GM21390 (cell line): ENCODE measurements at regions not wholly inside any gene's neighbourhood (a gene's known extent, or its start where the extent isn't known, plus 50 kb on each side); places are given as distances from the start of the nearest gene placed in this dataset.
"Not testable (repeated sequence)": the region's sequence is repeated elsewhere in the genome, so short reads cannot be mapped to it uniquely, and the experiment has no call there.

Experiments
- ATAC-seq: cut with Tn5 transposase; IDR thresholded peaks from one replicate; pipeline ENCODE4 v1.9.1; 2021; ENCODE audit not compliant: unreplicated experiment

- ATAC-seq, result no peak
Measured at GRCh38 chr3:132084982-132085381, 50.2 kb upstream of the CPNE4 start.

GRCh38 chr3:132087356-132087755 is 52.5 kb upstream of the CPNE4 start:
- no peak for ATAC-seq

- no peak for ATAC-seq
Measured at GRCh38 chr3:132088291-132088690, 53.5 kb upstream of the CPNE4 start.

DNA sequence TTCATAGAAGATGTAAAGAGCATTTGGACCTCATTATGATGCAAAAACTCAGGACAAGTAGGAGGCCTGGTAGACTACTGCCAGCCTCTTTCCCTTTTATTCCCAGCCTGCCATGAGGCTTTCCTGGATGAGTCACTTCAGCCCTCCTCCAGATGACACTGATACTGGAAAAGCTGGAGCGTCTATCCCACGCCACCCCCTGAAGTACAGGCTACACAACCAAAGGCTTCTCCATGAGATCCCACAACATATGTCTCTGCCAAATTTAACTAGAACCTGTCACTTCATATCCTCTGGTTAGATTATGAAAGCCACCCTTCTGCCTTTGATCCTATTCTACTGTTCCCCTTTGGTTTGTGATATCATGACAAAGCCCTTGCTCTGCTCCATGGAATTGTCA is 56.1 kb upstream of the CPNE4 start:
- ATAC-seq, result no peak

GRCh38 chr3:132116601-132117000 is 81.8 kb upstream of the CPNE4 start:
- no peak for ATAC-seq

DNA sequence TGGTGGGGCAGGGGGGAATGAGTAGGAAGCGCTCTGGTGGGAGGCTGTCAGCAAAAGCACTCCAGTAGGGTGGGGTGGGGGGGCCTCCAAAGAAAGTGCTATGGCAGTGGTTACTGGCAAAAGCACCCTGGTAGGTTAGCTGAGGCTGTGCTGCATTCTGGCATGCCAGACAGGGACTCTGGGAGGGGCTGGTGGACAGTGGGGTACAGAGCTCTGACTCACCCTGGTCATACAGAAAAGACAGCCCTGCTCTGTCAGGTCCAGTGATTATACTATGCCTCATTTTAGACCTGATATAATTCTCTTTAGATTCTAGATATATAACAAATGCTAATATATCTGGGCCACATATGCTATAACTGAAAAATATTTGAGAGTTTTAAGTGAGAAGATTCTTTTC is 82.8 kb upstream of the CPNE4 start:
- no peak for ATAC-seq

DNA sequence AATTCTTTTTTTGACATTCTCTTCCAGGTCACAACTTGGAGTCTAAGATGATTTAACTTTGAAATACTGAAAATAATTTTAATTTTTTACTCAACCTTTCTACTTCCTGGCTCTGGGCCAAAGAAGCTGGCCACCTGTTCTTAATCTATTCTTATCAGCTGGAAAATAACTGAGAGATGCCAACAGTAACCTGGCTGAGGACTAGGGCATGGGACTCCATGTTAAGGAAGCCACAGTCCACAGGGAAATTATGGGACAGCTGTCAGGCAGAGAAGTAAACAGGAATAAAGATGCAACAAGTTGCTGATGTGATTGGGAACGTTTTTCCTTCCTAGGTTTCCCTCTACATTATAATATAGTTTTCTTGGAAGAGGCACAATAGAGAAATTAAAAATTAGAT is 84.7 kb upstream of the CPNE4 start:
- no peak for ATAC-seq

DNA sequence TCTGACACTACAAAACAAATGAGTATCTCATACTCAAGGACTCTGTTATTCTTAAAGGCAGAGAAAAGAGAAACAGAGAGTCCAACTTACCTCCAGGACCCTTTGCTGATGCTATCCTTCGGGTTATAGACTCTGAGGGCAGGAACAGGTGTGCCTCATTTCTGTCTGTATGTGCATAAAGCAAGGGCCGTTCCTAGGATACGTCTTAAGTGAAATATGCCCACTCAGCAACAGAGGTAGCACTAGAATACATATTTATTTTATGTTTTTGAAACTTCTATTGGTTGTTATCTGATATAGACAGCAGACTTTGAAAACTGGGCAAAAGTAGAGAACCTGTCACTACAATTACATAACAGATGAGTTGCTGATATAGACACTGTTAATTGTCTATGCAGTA is 89.3 kb upstream of the CPNE4 start:
- ATAC-seq, result no peak

DNA sequence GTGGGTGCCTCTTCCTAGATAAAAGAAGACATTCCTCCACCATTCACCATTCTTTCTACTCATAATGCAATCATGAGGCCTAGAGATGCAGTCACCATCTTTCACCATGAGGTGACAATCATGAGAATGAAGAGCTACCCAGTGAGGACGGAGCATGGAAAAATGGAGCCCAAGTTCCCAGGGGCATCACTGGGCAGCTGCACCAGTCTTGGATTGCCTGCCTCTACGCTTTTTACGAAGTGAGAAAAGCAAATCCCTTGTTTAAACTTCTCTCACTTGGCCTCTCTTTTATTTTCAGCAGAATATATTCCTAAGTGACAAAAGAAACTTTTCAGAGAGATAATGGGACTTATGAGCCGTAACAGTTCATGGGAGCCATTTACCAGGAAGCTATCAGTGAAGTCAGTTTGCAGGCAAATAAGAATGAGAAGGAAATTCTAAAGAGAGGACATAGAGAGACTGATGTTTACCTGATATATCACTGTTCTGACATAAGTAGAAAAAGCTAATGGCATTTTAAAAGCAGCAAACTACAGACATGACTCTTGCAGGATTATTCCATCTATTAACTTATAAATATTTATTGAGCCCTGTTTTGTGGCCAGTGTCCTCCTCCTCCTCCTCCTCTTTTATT is 90.0 kb upstream of the CPNE4 start:
- ATAC-seq, result no peak

- no peak for ATAC-seq
Measured at GRCh38 chr3:132134611-132135010, 99.8 kb upstream of the CPNE4 start.

DNA sequence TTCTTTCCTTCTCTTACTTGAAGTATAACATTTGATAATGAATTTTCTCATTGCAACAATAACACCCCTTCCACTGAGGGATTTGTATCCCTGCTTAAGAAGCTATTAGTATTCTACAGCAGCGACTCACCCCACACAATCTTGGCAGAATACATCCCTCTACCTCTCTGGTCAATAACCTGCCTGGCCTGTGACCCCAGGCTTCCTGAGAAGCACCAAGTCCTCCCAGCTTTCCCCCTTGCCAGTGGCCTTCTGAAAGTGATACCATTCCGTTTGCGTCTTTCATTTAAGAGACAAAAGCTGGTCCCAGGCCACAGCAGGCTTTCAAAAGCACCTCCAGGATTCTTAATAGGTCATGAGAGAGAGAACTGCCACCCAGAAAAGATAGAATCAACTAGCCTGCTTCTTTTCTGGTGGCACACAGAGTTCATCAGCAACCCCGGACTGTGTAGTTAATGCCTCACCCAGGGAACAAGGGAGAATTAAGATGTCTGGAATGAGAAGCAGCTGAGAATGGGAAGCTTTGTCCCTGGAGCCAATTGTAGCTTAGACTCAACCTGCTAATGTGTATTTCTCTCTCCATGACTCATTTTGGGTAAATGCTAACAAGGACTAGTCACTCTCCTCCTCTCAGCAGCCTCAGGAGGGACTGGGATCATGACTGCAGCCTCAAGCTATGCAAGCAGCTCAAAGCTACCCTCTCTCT is 101.0 kb upstream of the CPNE4 start:
- no peak for ATAC-seq

DNA sequence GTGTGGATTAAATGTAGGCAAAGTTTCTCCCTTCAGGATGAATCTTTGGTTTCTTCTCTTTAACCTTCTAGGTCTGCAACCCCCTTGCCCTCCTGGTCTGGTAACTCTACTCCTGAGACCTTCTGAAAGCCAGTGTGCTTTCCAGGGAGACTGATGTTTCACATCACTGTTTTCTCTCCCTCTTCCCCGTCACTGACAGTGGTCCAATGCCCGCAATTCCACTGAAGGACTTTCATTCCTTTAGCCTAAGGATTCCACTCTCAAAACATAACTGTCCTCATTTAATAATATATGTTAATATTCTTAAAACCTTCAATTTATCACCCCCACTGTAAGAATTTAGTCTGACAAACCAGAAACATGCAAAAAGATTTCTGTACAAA is 101.5 kb upstream of the CPNE4 start:
- ATAC-seq, result no peak

DNA sequence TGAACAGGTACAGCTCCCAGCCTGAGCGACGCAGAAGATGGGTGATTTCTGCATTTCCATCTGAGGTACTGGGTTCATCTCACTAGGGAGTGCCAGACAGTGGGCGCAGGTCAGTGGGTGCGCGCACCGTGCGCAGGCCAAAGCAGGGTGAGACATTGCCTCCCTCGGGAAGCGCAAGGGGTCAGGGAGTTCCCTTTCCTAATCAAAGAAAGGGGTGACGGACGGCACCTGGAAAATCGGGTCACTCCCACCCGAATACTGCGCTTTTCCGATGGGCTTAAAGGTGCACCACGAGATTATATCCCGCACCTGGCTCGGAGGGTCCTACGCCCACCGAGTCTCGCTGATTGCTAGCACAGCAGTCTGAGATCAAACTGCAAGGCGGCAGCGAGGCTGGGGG is 102.1 kb upstream of the CPNE4 start:
- ATAC-seq, result not testable (repeated sequence)

- ATAC-seq, result no peak
Measured at GRCh38 chr3:132145833-132146232, 111.0 kb upstream of the CPNE4 start.

- ATAC-seq, result no peak
Measured at GRCh38 chr3:132154619-132155018, 119.8 kb upstream of the CPNE4 start.

DNA sequence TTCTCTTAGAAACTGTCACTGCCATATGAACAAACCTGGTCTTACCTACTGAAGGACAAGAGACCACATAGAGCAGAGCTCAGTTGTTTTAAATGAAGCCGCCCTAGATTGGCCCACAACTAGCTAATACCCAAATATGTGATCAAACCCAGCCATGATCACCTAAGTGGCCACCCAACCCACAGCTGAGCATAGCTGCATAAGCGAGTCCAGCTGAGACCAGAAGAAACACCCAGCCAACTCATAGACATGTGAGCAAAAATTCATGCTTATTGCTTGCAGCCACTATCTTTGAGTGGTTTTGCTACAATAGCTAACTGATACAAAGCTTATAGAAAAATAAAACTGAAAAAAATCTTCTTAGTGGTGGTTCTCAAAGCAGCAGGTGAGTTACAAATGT is 124.3 kb upstream of the CPNE4 start:
- ATAC-seq, result no peak

- ATAC-seq, result no peak
Measured at GRCh38 chr3:132160198-132160597, 125.4 kb upstream of the CPNE4 start.

GRCh38 chr3:132161608-132162007 is 126.8 kb upstream of the CPNE4 start:
- no peak for ATAC-seq

DNA sequence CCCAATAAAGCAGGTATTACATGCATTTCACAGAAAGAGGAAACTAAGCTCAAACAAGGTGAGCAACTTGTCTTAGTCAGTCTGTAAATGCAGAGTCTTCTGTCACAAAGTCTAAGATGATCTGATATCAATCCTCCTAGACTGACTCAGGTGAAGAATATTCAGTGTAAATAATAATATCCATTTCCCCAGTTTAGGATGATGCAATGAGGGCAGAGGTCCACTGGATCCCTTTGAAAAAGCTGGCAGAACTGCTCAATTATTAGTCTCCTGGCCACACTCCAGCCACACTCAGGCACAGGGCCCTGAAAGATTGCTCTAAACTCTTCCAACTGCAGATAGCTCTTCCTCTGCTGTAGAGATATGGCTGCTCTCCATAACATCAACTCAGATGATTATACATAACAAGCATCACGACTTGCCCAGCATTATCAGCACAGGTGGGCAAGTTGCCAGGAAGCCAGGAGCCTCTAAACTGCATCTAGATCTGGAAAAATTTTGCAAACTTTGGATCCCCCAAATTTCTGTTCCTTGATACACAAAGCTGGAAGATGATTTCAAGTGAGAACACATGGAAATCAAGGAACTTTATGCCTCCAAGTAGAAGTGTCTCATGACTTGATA is 129.8 kb upstream of the CPNE4 start:
- ATAC-seq, result no peak

DNA sequence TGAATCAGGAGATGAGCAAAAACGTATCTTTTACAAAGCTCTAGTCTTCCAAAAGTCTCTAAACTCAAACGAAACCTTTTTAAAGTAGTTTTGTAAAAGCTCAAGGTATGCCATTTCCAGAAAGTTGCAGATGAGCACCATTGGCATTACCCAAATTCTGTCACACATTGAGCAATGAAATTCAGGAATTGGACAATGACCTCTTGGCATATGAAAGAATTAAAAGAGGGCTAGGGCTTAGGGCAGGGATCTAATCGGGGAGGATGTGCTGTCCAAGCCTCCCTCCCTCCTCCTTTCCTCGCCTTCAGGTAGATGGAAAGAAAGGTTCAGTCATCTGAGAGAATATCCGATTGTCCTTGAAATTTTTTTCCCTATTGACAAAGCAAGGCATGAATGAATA is 133.1 kb upstream of the CPNE4 start:
- no peak for ATAC-seq

GRCh38 chr3:132174500-132174899 is 139.7 kb upstream of the CPNE4 start:
- ATAC-seq, result no peak

GRCh38 chr3:132180337-132180791 is 136.8 kb upstream of the ACP3 start:
- no peak for ATAC-seq
